ENCODE measurements at regions not wholly inside any gene's neighbourhood (a gene's known extent, or its start where the extent isn't known, plus 50 kb on each side); places are given as distances from the start of the nearest gene placed in this dataset.
"Not testable (repeated sequence)": the region's sequence is repeated elsewhere in the genome, so short reads cannot be mapped to it uniquely, and the experiment has no call there.

GRCh38 chr6:12628327-12628726 lies 88.2 kb upstream of the PHACTR1 start:
- no peaks in the 10 kb centered on the region for H3K4me1 ChIP-seq (ENCODE audit: control insufficient read depth, extremely low read depth, insufficient read depth, low read length)
- H2AFZ ChIP-seq (ENCODE audit: low read length) = no peak overlapping the region
- H3K36me3 ChIP-seq (ENCODE audit: control insufficient read depth, insufficient read depth, low read length) = no peaks in the 10 kb centered on the region
- H4K20me1 ChIP-seq (ENCODE audit: control insufficient read depth, extremely low read depth, insufficient read depth, low read length) = no peaks in the 10 kb centered on the region
- H3K79me2 ChIP-seq (ENCODE audit: control insufficient read depth, insufficient read depth, low read length) = no peaks in the 10 kb centered on the region
- TF ChIP-seq EZH2 (IDR thresholded peaks at IDR 0.05; ENCODE audit: low read length, missing control alignments) = no peak
- no peak for TF ChIP-seq CTCF (conservative IDR thresholded peaks at IDR 0.05 in 1 of 2, IDR thresholded peaks at IDR 0.05 in 1 of 2; ENCODE audit: low read depth in 1 of 2, low read length in 2 of 2)
- H3K4me2 ChIP-seq (ENCODE audit: extremely low read depth, insufficient read depth, low read length) = no peak overlapping the region
- H3K9ac ChIP-seq (ENCODE audit: insufficient read depth, low read length) = no peak overlapping the region
- no peak overlapping the region for H3K4me3 ChIP-seq (replicated peaks in 1 of 4; ENCODE audit: control extremely low read depth in 1 of 4, insufficient read depth in 1 of 4, low read depth in 3 of 4, low read length in 4 of 4)
- H3K9me3 ChIP-seq (ENCODE audit: control insufficient read depth, insufficient read depth, low read depth, low read length) = no peaks in the 10 kb centered on the region
- H3K27ac ChIP-seq (ENCODE audit: insufficient read depth, low read length) = no peak overlapping the region
- no peaks in the 10 kb centered on the region for H3K27me3 ChIP-seq (ENCODE audit: control insufficient read depth, insufficient read depth, low read length)
- no peak for DNase-seq (ENCODE audit: low read depth in 2 of 2)

DNA sequence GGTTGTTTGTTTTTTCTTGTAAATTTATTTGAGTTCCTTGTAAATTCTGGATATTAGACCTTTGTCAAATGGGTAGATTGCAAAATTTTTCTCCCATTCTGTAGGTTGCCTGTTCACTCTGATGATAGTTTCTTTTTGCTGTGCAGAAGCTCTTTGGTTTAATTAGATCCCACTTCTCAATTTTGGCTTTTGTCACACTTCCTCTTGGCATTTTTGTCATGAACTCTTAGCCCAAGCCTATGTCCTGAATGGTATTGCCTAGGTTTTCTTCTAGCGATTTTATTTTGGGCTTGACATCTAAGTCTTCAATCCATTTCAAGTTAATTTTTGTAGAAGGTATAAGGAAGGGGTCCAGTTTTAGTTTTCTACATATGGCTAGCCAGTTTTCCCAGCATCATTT lies 82.8 kb upstream of the PHACTR1 start:
- not testable (repeated sequence) for H3K36me3 ChIP-seq (ENCODE audit: control insufficient read depth, insufficient read depth, low read length); DNase-seq (ENCODE audit: low read depth in 2 of 2); H3K9ac ChIP-seq (ENCODE audit: insufficient read depth, low read length); H3K79me2 ChIP-seq (ENCODE audit: control insufficient read depth, insufficient read depth, low read length); H2AFZ ChIP-seq (ENCODE audit: low read length); H3K27ac ChIP-seq (ENCODE audit: insufficient read depth, low read length); H4K20me1 ChIP-seq (ENCODE audit: control insufficient read depth, extremely low read depth, insufficient read depth, low read length); H3K9me3 ChIP-seq (ENCODE audit: control insufficient read depth, insufficient read depth, low read depth, low read length); H3K27me3 ChIP-seq (ENCODE audit: control insufficient read depth, insufficient read depth, low read length); H3K4me1 ChIP-seq (ENCODE audit: control insufficient read depth, extremely low read depth, insufficient read depth, low read length); H3K4me2 ChIP-seq (ENCODE audit: extremely low read depth, insufficient read depth, low read length); H3K4me3 ChIP-seq (replicated peaks in 1 of 4; ENCODE audit: control extremely low read depth in 1 of 4, insufficient read depth in 1 of 4, low read depth in 3 of 4, low read length in 4 of 4)

DNA sequence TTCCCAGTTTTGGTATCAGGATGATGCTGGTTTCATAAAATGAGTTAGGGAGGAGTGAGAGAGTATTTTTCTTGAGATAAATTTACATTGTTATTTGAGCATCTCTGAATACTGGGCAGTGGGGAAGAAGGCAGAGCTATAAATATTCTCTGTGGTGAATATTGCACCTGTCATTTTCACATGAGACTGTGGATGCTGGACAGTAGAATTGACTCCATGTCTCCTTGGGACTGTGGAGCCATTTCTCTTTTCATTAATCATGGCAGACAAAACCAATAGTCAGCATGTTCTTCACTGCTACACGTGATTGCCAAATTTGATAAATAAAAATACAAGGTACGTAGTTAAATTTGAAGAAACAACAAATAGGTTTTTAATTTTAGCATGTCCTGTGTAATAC lies 81.2 kb upstream of the PHACTR1 start:
- peak in 1 of 2 donors; percentile 1 for DNase-seq (ENCODE audit: low read depth in 2 of 2)
- H3K79me2 ChIP-seq (ENCODE audit: control insufficient read depth, insufficient read depth, low read length) = no peaks in the 10 kb centered on the region
- no peak overlapping the region for H2AFZ ChIP-seq (ENCODE audit: low read length)
- TF ChIP-seq CTCF (conservative IDR thresholded peaks at IDR 0.05 in 1 of 2, IDR thresholded peaks at IDR 0.05 in 1 of 2; ENCODE audit: low read depth in 1 of 2, low read length in 2 of 2) = no peak
- TF ChIP-seq EZH2 (IDR thresholded peaks at IDR 0.05; ENCODE audit: low read length, missing control alignments) = no peak
- H3K4me1 ChIP-seq (ENCODE audit: control insufficient read depth, extremely low read depth, insufficient read depth, low read length) = no peaks in the 10 kb centered on the region
- H3K9ac ChIP-seq (ENCODE audit: insufficient read depth, low read length) = no peak overlapping the region
- no peak overlapping the region for H3K4me3 ChIP-seq (replicated peaks in 1 of 4; ENCODE audit: control extremely low read depth in 1 of 4, insufficient read depth in 1 of 4, low read depth in 3 of 4, low read length in 4 of 4)
- H3K36me3 ChIP-seq (ENCODE audit: control insufficient read depth, insufficient read depth, low read length) = no peaks in the 10 kb centered on the region
- no peak overlapping the region for H3K4me2 ChIP-seq (ENCODE audit: extremely low read depth, insufficient read depth, low read length)
- no peak overlapping the region for H3K27ac ChIP-seq (ENCODE audit: insufficient read depth, low read length)
- no peaks in the 10 kb centered on the region for H3K27me3 ChIP-seq (ENCODE audit: control insufficient read depth, insufficient read depth, low read length)
- no peaks in the 10 kb centered on the region for H3K9me3 ChIP-seq (ENCODE audit: control insufficient read depth, insufficient read depth, low read depth, low read length)
- H4K20me1 ChIP-seq (ENCODE audit: control insufficient read depth, extremely low read depth, insufficient read depth, low read length) = no peaks in the 10 kb centered on the region

All from fibroblast of lung (primary cell).